ENCODE measurements at regions not wholly inside any gene's neighbourhood (a gene's known extent, or its start where the extent isn't known, plus 50 kb on each side); places are given as distances from the start of the nearest gene placed in this dataset.

- Histone ChIP-seq H3K4me2 (ENCODE audit: low read depth, low read length, poor library complexity, severe bottlenecking) (no peak overlapping the region), H3K27me3 (ENCODE audit: low read length) (no peaks in the 10 kb centered on the region), H2AFZ (ENCODE audit: low read length) (no peak overlapping the region), H4K20me1 (ENCODE audit: insufficient read depth, low read depth, low read length) (no peaks in the 10 kb centered on the region), H3K4me3 (ENCODE audit: low read length) (no peak overlapping the region), H3K9ac (ENCODE audit: low read length) (no peak overlapping the region), H3K27ac (ENCODE audit: low read length) (no peak overlapping the region), H3K36me3 (ENCODE audit: insufficient read depth, low read length) (no peaks in the 10 kb centered on the region), H3K9me3 (ENCODE audit: low read length) (no peaks in the 10 kb centered on the region), H3K79me2 (ENCODE audit: low read length) (no peaks in the 10 kb centered on the region), H3K4me1 (ENCODE audit: low read length) (no peaks in the 10 kb centered on the region), H3K9me2 (replicated peaks; ENCODE audit: insufficient read depth, low read length) (no peaks in the 10 kb centered on the region)
- no peak for DNase-seq
Measured at GRCh38 chr2:18503376-18504228, 56.9 kb downstream of the RDH14 start.

GRCh38 chr2:18502142-18502541 is 58.3 kb downstream of the RDH14 start:
- H3K9ac ChIP-seq (ENCODE audit: low read length): no peak overlapping the region
- no peak overlapping the region for H3K4me3 ChIP-seq (ENCODE audit: low read length)
- no peak for DNase-seq
- no peaks in the 10 kb centered on the region for H3K9me3 ChIP-seq (ENCODE audit: low read length)
- no peak overlapping the region for H3K4me2 ChIP-seq (ENCODE audit: low read depth, low read length, poor library complexity, severe bottlenecking)
- H3K79me2 ChIP-seq (ENCODE audit: low read length): no peaks in the 10 kb centered on the region
- no peaks in the 10 kb centered on the region for H3K36me3 ChIP-seq (ENCODE audit: insufficient read depth, low read length)
- no peaks in the 10 kb centered on the region for H3K9me2 ChIP-seq (replicated peaks; ENCODE audit: insufficient read depth, low read length)
- no peaks in the 10 kb centered on the region for H3K4me1 ChIP-seq (ENCODE audit: low read length)
- no peaks in the 10 kb centered on the region for H4K20me1 ChIP-seq (ENCODE audit: insufficient read depth, low read depth, low read length)
- no peaks in the 10 kb centered on the region for H3K27me3 ChIP-seq (ENCODE audit: low read length)
- H2AFZ ChIP-seq (ENCODE audit: low read length): no peak overlapping the region
- H3K27ac ChIP-seq (ENCODE audit: low read length): no peak overlapping the region

- no peak for DNase-seq
- Histone ChIP-seq H3K79me2 (ENCODE audit: low read length) (no peaks in the 10 kb centered on the region), H3K4me3 (ENCODE audit: low read length) (no peak overlapping the region), H3K36me3 (ENCODE audit: insufficient read depth, low read length) (no peaks in the 10 kb centered on the region), H3K9ac (ENCODE audit: low read length) (no peak overlapping the region), H3K4me2 (ENCODE audit: low read depth, low read length, poor library complexity, severe bottlenecking) (no peak overlapping the region), H3K9me2 (replicated peaks; ENCODE audit: insufficient read depth, low read length) (no peaks in the 10 kb centered on the region), H3K27me3 (ENCODE audit: low read length) (no peaks in the 10 kb centered on the region), H3K4me1 (ENCODE audit: low read length) (no peaks in the 10 kb centered on the region), H3K9me3 (ENCODE audit: low read length) (no peaks in the 10 kb centered on the region), H4K20me1 (ENCODE audit: insufficient read depth, low read depth, low read length) (no peaks in the 10 kb centered on the region), H2AFZ (ENCODE audit: low read length) (no peak overlapping the region), H3K27ac (ENCODE audit: low read length) (no peak overlapping the region)
Measured at GRCh38 chr2:18501729-18502128, 58.7 kb downstream of the RDH14 start.

GRCh38 chr2:18501156-18501555 is 59.3 kb downstream of the RDH14 start:
- Histone ChIP-seq H2AFZ (ENCODE audit: low read length) (no peak overlapping the region), H3K4me2 (ENCODE audit: low read depth, low read length, poor library complexity, severe bottlenecking) (no peak overlapping the region), H3K36me3 (ENCODE audit: insufficient read depth, low read length) (no peaks in the 10 kb centered on the region), H3K27me3 (ENCODE audit: low read length) (no peaks in the 10 kb centered on the region), H3K4me1 (ENCODE audit: low read length) (no peaks in the 10 kb centered on the region), H3K9me2 (replicated peaks; ENCODE audit: insufficient read depth, low read length) (no peaks in the 10 kb centered on the region), H3K4me3 (ENCODE audit: low read length) (no peak overlapping the region), H3K27ac (ENCODE audit: low read length) (no peak overlapping the region), H3K9me3 (ENCODE audit: low read length) (no peaks in the 10 kb centered on the region), H3K79me2 (ENCODE audit: low read length) (no peaks in the 10 kb centered on the region), H3K9ac (ENCODE audit: low read length) (no peak overlapping the region), H4K20me1 (ENCODE audit: insufficient read depth, low read depth, low read length) (no peaks in the 10 kb centered on the region)
- DNase-seq: no peak

GRCh38 chr2:18500333-18500732 is 60.1 kb downstream of the RDH14 start:
- no peak for DNase-seq
- no peak overlapping the region for H3K4me2 ChIP-seq (ENCODE audit: low read depth, low read length, poor library complexity, severe bottlenecking)
- H3K36me3 ChIP-seq (ENCODE audit: insufficient read depth, low read length): no peaks in the 10 kb centered on the region
- H3K9ac ChIP-seq (ENCODE audit: low read length): no peak overlapping the region
- no peaks in the 10 kb centered on the region for H3K79me2 ChIP-seq (ENCODE audit: low read length)
- no peaks in the 10 kb centered on the region for H4K20me1 ChIP-seq (ENCODE audit: insufficient read depth, low read depth, low read length)
- no peaks in the 10 kb centered on the region for H3K27me3 ChIP-seq (ENCODE audit: low read length)
- H3K27ac ChIP-seq (ENCODE audit: low read length): no peak overlapping the region
- H3K9me3 ChIP-seq (ENCODE audit: low read length): no peaks in the 10 kb centered on the region
- no peak overlapping the region for H3K4me3 ChIP-seq (ENCODE audit: low read length)
- H3K9me2 ChIP-seq (replicated peaks; ENCODE audit: insufficient read depth, low read length): no peaks in the 10 kb centered on the region
- no peaks in the 10 kb centered on the region for H3K4me1 ChIP-seq (ENCODE audit: low read length)
- H2AFZ ChIP-seq (ENCODE audit: low read length): no peak overlapping the region

GRCh38 chr2:18498531-18498930 is 61.9 kb downstream of the RDH14 start:
- DNase-seq: no peak
- H3K9ac ChIP-seq (ENCODE audit: low read length): no peak overlapping the region

GRCh38 chr2:18496516-18496915 is 63.9 kb downstream of the RDH14 start:
- Histone ChIP-seq H3K9me3 (ENCODE audit: low read length) (no peaks in the 10 kb centered on the region), H3K27ac (ENCODE audit: low read length) (no peak overlapping the region), H3K79me2 (ENCODE audit: low read length) (no peaks in the 10 kb centered on the region), H4K20me1 (ENCODE audit: insufficient read depth, low read depth, low read length) (no peaks in the 10 kb centered on the region), H3K36me3 (ENCODE audit: insufficient read depth, low read length) (no peaks in the 10 kb centered on the region), H3K9ac (ENCODE audit: low read length) (no peak overlapping the region), H3K4me1 (ENCODE audit: low read length) (no peaks in the 10 kb centered on the region), H3K4me3 (ENCODE audit: low read length) (no peak overlapping the region), H3K27me3 (ENCODE audit: low read length) (no peaks in the 10 kb centered on the region), H3K4me2 (ENCODE audit: low read depth, low read length, poor library complexity, severe bottlenecking) (no peak overlapping the region), H2AFZ (ENCODE audit: low read length) (no peak overlapping the region), H3K9me2 (replicated peaks; ENCODE audit: insufficient read depth, low read length) (no peaks in the 10 kb centered on the region)
- no peak for DNase-seq

More at GRCh38 chr2:18498531-18498930, 61.9 kb downstream of the RDH14 start:
- Histone ChIP-seq H3K4me2 (ENCODE audit: low read depth, low read length, poor library complexity, severe bottlenecking) (no peak overlapping the region), H2AFZ (ENCODE audit: low read length) (no peak overlapping the region), H3K27me3 (ENCODE audit: low read length) (no peaks in the 10 kb centered on the region), H3K4me3 (ENCODE audit: low read length) (no peak overlapping the region), H3K9me2 (replicated peaks; ENCODE audit: insufficient read depth, low read length) (no peaks in the 10 kb centered on the region), H3K4me1 (ENCODE audit: low read length) (no peaks in the 10 kb centered on the region), H3K36me3 (ENCODE audit: insufficient read depth, low read length) (no peaks in the 10 kb centered on the region), H4K20me1 (ENCODE audit: insufficient read depth, low read depth, low read length) (no peaks in the 10 kb centered on the region), H3K79me2 (ENCODE audit: low read length) (no peaks in the 10 kb centered on the region), H3K9me3 (ENCODE audit: low read length) (no peaks in the 10 kb centered on the region), H3K27ac (ENCODE audit: low read length) (no peak overlapping the region)

- H3K4me1 ChIP-seq (ENCODE audit: low read length): no peaks in the 10 kb centered on the region
- no peaks in the 10 kb centered on the region for H3K9me2 ChIP-seq (replicated peaks; ENCODE audit: insufficient read depth, low read length)
- no peak overlapping the region for H3K4me2 ChIP-seq (ENCODE audit: low read depth, low read length, poor library complexity, severe bottlenecking)
- no peak overlapping the region for H2AFZ ChIP-seq (ENCODE audit: low read length)
- H3K27me3 ChIP-seq (ENCODE audit: low read length): no peaks in the 10 kb centered on the region
- no peak overlapping the region for H3K9ac ChIP-seq (ENCODE audit: low read length)
- H3K79me2 ChIP-seq (ENCODE audit: low read length): no peaks in the 10 kb centered on the region
- no peaks in the 10 kb centered on the region for H3K36me3 ChIP-seq (ENCODE audit: insufficient read depth, low read length)
- DNase-seq: no peak
- no peak overlapping the region for H3K4me3 ChIP-seq (ENCODE audit: low read length)
- no peak overlapping the region for H3K27ac ChIP-seq (ENCODE audit: low read length)
- no peaks in the 10 kb centered on the region for H4K20me1 ChIP-seq (ENCODE audit: insufficient read depth, low read depth, low read length)
- H3K9me3 ChIP-seq (ENCODE audit: low read length): no peaks in the 10 kb centered on the region
Measured at GRCh38 chr2:18495058-18495457, 65.4 kb downstream of the RDH14 start.
